NCI-H2081 (cell line): ENCODE measurements at regions not wholly inside any gene's neighbourhood (a gene's known extent, or its start where the extent isn't known, plus 50 kb on each side); places are given as distances from the start of the nearest gene placed in this dataset.
"Not testable (repeated sequence)": the region's sequence is repeated elsewhere in the genome, so short reads cannot be mapped to it uniquely, and the experiment has no call there.

Experiments used
- DNase-seq, 2 experiments: peaks; one replicate each; lab custom pipeline; 2025; lab: John Stamatoyannopoulos, UW

DNA sequence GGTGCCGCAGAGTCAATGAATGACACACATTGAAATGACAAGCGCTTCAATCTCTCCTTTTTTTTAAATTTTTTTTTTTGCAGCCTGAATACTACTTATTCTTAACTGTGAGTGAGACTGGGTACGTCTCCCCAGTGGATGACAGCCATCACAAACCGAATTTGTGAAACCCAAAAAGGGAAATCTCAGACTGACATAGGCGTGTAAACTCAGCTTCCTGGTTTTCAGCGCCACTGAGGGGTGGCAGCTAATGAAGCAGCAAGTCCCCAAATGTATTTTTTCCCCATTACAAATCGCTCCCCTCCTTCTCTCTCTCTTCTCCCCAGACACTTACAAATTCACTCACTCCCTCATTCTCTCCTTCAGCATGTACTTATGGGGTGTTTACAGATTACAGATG, 196.0 kb downstream of the MAF start:
- DNase-seq = no peak

DNA sequence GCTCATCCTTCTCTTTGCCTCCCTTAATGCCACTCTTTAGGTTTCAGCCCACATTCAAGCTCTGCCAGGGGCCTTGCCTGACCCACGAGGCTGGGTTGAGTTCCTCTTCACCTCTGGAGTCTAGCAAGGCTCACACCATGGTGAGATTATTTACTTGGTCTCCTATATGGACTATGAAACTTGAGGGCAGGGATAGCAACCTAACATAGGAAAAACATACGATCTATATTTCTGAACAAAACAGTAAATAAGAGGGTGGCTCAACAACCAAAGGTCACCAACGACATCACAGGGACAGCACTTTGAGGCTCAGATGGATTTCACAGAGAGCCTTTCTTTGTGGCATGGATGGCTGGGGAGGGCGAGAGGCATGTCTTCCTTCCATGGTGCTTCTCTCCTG, 197.0 kb downstream of the MAF start:
- no peak for DNase-seq

GRCh38 chr16:79402920-79403319, 197.6 kb downstream of the MAF start:
- no peak for DNase-seq

GRCh38 chr16:79402356-79402755, 198.2 kb downstream of the MAF start:
- no peak for DNase-seq

DNA sequence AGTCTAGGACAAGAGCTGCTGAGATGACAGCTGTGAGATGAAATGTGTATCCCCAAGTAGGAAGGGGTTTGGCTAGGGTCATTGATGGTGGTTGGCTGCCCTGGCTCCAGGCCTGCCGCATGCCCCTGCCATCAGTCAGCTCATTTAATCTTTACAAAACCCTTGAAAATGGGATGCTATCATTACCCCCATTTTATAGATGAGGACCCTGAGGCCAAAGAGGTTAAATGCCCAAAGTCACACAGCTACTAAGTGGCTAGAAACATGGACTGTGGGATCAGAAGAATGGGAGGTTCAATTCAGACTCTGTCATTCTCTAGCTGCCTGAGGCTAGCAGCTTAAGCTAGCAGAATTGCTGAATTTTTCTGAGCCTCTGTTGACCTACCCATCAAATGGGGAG, 198.8 kb downstream of the MAF start:
- no peak for DNase-seq

DNA sequence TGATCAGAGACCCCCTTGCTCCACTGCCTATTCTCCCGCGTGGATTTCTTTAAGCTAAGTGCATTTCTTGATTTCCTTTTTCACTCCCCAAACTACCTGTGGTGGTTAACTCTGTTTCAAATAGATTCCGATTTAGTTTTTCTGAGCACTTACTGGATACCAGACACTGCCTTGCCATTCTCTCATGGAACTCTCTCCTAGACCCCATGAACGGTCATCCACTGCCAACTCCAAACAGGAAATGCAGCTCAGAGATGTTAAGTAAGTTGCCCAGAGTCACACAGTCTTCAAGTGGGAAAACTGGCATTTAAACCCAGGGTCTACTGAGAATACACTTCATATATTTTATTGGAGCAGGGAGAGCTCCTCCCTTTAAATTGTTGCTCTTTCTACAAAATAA, 199.4 kb downstream of the MAF start:
- DNase-seq = no peak

DNA sequence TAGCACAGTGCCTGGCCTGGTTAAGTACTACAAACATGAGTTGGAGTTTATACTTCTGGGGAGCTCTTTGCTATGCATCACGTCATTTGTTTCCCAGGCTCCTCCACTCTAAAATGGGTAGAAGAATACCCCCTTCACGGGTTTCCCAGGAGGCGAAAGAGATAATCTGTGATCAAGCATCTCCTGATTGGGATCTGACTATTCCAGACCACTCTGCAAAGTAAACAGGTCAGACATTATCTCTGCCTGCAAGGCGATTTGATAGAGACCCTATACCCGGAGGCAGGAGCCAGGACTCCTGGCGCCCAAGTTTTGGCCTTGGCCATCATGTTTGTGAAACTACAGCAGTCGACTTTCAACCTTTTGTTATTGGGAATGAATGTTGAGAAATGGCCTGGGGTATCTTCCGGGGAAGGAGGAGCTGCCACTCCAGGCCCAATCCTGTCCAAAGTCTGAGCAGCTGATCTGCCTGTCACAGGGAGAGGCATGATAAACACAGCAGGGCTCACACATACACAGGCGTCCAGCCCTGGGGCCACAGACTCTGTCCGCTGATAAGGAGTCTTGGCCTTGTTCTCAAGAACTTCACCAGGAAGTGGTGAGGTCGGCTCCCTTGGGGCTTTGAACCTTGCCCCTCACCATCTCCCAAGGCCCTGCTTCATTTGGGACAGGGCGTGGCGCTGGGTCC, 199.9 kb downstream of the MAF start:
- DNase-seq = no peak

DNA sequence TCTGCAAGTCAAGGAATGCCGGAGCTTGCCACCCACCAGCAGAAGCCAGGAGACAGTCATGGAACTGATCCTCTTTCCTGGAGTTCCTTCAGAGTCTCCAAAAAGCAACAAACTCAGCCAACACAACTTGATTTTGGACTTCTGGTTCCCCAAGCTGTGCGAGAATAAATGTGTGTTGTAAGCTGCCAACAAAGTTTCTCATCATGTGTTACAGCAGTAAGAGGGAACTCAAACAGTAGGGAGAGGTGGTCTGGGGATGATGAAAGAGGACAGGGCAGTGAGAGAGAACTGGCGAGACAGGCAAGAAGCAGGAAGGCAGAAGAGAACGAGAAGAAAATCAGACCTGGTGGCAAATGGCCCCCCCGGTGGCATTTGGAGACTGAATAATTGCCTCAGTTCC, 204.9 kb downstream of the MAF start:
- no peak for DNase-seq

- DNase-seq = no peak
These were observed 206.3 kb downstream of the MAF start for GRCh38 chr16:79394206-79394605.

DNA sequence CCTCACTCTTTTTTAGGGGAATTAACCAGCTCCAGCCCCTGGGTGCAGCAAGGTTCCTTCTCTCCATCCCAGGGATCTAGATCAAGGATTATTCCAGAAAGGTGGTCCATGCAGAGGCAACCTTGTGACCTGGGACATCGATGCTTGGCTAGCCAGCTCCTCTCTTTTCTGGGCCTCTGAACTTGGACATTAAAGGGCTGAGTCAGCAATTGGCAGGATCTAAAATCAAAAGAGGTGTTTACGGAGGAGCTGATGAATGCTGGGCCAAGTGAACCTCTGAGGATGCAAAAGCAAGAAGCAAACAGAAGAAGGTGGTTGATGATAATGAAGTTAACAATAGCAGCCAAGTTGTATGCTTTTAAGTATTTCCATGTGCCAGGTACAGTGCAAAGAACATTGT, 207.0 kb downstream of the MAF start:
- DNase-seq = no peak

- no peak for DNase-seq
These were observed 207.4 kb downstream of the MAF start for GRCh38 chr16:79393127-79393526.

- no peak for DNase-seq
These were observed 208.5 kb downstream of the MAF start for GRCh38 chr16:79392081-79392480.

DNA sequence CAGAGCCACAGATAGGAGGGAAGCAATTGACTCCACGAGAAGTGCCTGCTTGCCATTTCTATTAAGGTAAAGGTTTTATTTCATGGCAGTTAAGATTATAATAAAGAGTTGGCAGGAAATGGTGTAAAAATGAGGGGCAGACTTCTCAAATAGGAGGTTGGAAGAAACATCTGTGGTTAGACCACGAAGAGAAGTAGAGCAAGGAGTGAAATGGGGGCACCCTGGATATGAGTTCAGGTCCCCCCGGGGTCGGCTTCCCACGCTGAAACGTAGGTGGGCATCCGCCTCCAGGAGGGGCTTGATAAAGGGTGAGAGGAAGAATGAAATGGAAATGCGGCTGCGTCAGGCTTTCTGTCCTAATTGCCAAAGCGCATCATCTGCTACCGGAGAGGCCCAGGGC, 209.1 kb downstream of the MAF start:
- DNase-seq = no peak

GRCh38 chr16:79390481-79391051, 210.0 kb downstream of the MAF start:
- no peak for DNase-seq

- DNase-seq = no peak
These were observed 212.1 kb downstream of the MAF start for GRCh38 chr16:79388396-79388795.

- DNase-seq = no peak
These were observed 214.2 kb downstream of the MAF start for GRCh38 chr16:79386299-79386698.

- no peak for DNase-seq
These were observed 218.9 kb downstream of the MAF start for GRCh38 chr16:79381603-79382042.

GRCh38 chr16:79380995-79381602, 219.4 kb downstream of the MAF start:
- DNase-seq = no peak

GRCh38 chr16:79379095-79379494, 221.4 kb downstream of the MAF start:
- no peak for DNase-seq

GRCh38 chr16:79377082-79377481, 223.5 kb downstream of the MAF start:
- not testable (repeated sequence) for DNase-seq

DNA sequence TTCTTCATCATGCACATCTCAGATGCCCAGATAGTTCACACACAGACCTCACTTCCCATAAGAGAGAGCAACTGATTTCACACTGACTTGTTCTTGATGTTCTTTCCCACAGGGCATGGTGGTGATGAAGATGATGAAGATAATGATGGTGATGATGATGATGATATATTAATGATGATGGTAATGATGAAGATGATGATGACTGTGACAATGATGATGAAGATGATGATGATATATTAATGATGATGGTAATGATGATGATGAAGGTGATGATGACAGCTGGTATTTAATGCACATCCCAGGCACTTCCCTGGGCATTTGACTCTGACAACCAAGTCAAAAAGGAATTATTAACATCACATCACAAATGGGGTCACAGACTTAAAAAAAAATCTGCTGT, 225.2 kb downstream of the MAF start:
- no peak for DNase-seq

DNA sequence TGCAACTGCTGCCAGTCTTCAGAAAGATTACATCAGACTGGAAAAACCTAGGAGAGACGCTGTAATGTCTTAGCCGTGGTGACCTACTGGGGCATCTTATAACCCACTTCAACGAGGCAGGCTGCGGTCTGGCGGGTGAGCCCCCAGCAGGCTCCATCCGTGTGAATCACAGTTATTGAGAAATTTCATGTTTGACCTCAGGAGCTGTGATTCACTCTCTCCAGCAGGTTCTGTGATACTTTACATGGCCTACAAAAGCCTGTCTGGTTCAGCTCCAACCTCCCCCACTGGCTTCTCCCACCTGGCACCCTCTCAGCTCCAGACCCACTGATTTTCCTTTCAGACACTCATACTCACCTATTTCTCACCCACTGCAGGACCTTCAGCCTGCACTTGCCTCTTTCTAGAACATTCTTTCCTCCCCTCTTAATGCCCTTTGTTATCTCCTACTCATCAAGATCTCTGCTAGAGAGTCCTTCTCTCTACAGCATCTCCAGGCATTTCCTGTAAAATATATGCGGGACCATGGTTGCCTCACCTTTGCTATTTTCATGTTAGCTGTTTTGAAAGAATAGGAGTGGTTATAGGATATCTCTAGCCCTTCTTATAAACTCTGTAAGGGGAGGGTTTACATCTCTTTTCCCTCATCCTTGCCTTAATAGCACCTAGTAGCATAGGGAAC, 227.9 kb downstream of the MAF start:
- no peak for DNase-seq

DNA sequence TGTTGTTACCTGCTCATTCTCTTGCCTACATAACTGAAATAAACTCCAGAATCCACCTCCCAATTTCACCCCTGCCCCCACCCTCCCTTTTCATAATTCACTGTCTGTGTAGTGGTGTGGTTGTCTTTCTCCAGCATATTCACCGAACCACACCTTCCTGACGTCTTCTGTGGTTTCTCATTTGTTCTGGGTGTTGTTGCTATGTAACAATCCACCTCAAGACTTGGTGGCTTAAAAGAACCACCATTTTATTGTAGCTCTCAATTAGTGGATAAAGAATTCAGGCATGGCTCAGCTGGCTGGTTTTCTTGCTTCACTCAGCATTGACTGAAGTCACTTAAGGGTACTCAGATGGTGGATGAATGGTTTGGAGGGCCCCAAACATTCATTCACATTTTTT, 229.8 kb downstream of the MAF start:
- DNase-seq = no peak
